ENCODE measurements at regions not wholly inside any gene's neighbourhood (a gene's known extent, or its start where the extent isn't known, plus 50 kb on each side); places are given as distances from the start of the nearest gene placed in this dataset.

DNA sequence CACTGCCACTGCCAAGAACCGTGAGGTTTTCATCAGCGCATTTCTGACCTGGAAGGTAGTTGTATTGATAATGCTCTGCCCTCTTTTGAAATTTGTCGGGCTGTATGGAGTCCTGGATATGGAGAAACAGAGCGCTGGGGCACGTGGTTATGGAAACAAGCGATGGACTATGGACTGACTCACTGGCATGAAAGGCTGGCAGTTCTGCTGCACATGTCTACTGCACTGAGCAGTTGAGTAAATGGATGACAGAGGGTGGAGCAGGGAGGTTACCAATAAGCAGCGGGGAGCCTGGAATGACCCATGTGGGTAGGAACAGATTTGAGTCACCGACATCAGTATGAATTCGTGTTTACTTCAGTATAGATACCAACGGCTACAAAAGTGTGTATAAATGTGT is 429.5 kb downstream of the OCA2 start:
- no peaks in the 10 kb centered on the region for H3K4me1 ChIP-seq (ENCODE audit: control insufficient read depth, insufficient read depth, low read length)
- H3K4me3 ChIP-seq (ENCODE audit: low read depth, low read length) = no peak overlapping the region
- H3K27ac ChIP-seq (ENCODE audit: extremely low read depth, low read depth, low read length) = no peak overlapping the region
- TF ChIP-seq OSR2 (tag by site-specific recombination; IDR thresholded peaks at IDR 0.05) (no peak), ZSCAN16 (tag by site-specific recombination; IDR thresholded peaks at IDR 0.05) (no peak), ZNF426 (tag by site-specific recombination; IDR thresholded peaks at IDR 0.05) (no peak), SALL2 (tag by site-specific recombination; IDR thresholded peaks at IDR 0.05; ENCODE audit: borderline replicate concordance) (no peak), ZNF132 (tag by site-specific recombination; IDR thresholded peaks at IDR 0.05; ENCODE audit: borderline replicate concordance) (no peak), ZSCAN23 (tag by site-specific recombination; IDR thresholded peaks at IDR 0.05) (no peak)
- TF ChIP-seq, protein P1, sequence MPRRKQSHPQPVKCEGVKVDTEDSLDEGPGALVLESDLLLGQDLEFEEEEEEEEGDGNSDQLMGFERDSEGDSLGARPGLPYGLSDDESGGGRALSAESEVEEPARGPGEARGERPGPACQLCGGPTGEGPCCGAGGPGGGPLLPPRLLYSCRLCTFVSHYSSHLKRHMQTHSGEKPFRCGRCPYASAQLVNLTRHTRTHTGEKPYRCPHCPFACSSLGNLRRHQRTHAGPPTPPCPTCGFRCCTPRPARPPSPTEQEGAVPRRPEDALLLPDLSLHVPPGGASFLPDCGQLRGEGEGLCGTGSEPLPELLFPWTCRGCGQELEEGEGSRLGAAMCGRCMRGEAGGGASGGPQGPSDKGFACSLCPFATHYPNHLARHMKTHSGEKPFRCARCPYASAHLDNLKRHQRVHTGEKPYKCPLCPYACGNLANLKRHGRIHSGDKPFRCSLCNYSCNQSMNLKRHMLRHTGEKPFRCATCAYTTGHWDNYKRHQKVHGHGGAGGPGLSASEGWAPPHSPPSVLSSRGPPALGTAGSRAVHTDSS (tag by site-specific recombination; IDR thresholded peaks at IDR 0.05) = no peak
- ChIA-PET POLR2A (no interaction called here), CTCF (no interaction called here)
- H3K36me3 ChIP-seq (ENCODE audit: control insufficient read depth in 2 of 2, insufficient read depth in 1 of 2, low read length in 2 of 2) = no peaks in the 10 kb centered on the region
- no peaks in the 10 kb centered on the region for H3K9me3 ChIP-seq (ENCODE audit: control insufficient read depth, insufficient read depth, low read depth, low read length)

DNA sequence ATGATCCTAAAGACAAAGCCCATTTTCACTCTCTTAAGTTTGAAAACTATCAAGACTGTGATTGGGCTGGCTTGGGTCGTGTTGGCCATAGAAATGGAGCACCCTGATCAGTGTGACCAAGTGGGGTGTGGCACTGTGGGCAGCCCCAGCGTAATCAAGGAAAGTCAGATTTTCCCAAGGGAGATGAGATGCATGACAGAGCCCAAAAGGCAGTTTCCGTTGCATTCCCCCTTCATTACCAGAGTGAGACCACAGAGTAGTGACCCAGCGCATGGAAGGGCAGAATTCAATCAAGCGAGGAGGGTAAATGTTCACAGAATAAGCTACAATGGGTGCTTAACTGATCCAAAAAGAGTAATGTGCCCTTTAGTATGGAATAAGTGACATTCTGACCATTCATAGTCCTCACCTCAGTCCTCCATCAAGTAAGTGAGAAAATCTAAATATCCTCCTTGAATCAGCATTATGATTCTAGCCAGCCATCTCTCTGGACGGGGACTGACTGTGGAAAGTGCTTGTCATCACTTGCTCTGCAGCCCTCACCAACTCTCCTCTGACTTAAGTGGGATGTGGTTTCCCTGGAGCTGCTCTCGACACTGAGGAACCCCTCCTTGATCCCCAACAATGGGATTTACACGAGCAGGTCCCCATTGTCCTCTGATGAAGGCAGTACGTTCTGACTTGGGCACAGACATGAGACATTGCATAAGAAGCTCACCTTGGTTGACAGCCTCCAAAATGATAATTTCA is 430.5 kb downstream of the OCA2 start:
- CTCF ChIA-PET = no interaction called here
- Histone ChIP-seq H3K4me3 (ENCODE audit: low read depth, low read length) (no peak overlapping the region), H3K36me3 (ENCODE audit: control insufficient read depth in 2 of 2, insufficient read depth in 1 of 2, low read length in 2 of 2) (no peaks in the 10 kb centered on the region), H3K27ac (ENCODE audit: extremely low read depth, low read depth, low read length) (no peak overlapping the region), H3K9me3 (ENCODE audit: control insufficient read depth, insufficient read depth, low read depth, low read length) (no peaks in the 10 kb centered on the region), H3K4me1 (ENCODE audit: control insufficient read depth, insufficient read depth, low read length) (no peaks in the 10 kb centered on the region)
- POLR2A ChIA-PET = no interaction called here
- TF ChIP-seq, protein P2, sequence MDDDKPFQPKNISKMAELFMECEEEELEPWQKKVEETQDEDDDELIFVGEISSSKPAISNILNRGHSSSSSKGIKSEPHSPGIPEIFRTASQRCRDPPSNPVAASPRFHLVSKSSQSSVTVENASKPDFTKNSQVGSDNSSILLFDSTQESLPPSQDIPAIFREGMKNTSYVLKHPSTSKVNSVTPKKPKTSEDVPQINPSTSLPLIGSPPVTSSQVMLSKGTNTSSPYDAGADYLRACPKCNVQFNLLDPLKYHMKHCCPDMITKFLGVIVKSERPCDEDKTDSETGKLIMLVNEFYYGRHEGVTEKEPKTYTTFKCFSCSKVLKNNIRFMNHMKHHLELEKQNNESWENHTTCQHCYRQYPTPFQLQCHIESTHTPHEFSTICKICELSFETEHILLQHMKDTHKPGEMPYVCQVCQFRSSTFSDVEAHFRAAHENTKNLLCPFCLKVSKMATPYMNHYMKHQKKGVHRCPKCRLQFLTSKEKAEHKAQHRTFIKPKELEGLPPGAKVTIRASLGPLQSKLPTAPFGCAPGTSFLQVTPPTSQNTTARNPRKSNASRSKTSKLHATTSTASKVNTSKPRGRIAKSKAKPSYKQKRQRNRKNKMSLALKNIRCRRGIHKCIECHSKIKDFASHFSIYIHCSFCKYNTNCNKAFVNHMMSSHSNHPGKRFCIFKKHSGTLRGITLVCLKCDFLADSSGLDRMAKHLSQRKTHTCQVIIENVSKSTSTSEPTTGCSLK (tag by site-specific recombination; IDR thresholded peaks at IDR 0.05) = no peak
- TF ChIP-seq ZNF426 (tag by site-specific recombination; IDR thresholded peaks at IDR 0.05) = no peak
- no peak for TF ChIP-seq ZNF341 (tag by site-specific recombination; IDR thresholded peaks at IDR 0.05; ENCODE audit: low read depth)
- TF ChIP-seq ZSCAN5A (tag by site-specific recombination; IDR thresholded peaks at IDR 0.05) = no peak
- no peak for TF ChIP-seq ZNF16 (tag by site-specific recombination; IDR thresholded peaks at IDR 0.05; ENCODE audit: low read depth)
- no peak for TF ChIP-seq ZNF19 (tag by site-specific recombination; IDR thresholded peaks at IDR 0.05; ENCODE audit: low read depth)
- TF ChIP-seq ZNF133 (tag by site-specific recombination; IDR thresholded peaks at IDR 0.05) = no peak
- TF ChIP-seq HOXA7 (CRISPR knock-in tag; IDR thresholded peaks at IDR 0.05; ENCODE audit: borderline replicate concordance) = no peak
- TF ChIP-seq, protein P1 (tag by site-specific recombination; IDR thresholded peaks at IDR 0.05) = no peak
- no peak for TF ChIP-seq ZNF175 (tag by site-specific recombination; IDR thresholded peaks at IDR 0.05)
- no peak for TF ChIP-seq ZNF548 (tag by site-specific recombination; IDR thresholded peaks at IDR 0.05)
- TF ChIP-seq SP7 (tag by site-specific recombination; IDR thresholded peaks at IDR 0.05) = no peak
- TF ChIP-seq ZNF23 (tag by site-specific recombination; IDR thresholded peaks at IDR 0.05; ENCODE audit: borderline replicate concordance) = no peak
- TF ChIP-seq KLF1 (tag by site-specific recombination; IDR thresholded peaks at IDR 0.05) = no peak
- TF ChIP-seq, protein P3, sequence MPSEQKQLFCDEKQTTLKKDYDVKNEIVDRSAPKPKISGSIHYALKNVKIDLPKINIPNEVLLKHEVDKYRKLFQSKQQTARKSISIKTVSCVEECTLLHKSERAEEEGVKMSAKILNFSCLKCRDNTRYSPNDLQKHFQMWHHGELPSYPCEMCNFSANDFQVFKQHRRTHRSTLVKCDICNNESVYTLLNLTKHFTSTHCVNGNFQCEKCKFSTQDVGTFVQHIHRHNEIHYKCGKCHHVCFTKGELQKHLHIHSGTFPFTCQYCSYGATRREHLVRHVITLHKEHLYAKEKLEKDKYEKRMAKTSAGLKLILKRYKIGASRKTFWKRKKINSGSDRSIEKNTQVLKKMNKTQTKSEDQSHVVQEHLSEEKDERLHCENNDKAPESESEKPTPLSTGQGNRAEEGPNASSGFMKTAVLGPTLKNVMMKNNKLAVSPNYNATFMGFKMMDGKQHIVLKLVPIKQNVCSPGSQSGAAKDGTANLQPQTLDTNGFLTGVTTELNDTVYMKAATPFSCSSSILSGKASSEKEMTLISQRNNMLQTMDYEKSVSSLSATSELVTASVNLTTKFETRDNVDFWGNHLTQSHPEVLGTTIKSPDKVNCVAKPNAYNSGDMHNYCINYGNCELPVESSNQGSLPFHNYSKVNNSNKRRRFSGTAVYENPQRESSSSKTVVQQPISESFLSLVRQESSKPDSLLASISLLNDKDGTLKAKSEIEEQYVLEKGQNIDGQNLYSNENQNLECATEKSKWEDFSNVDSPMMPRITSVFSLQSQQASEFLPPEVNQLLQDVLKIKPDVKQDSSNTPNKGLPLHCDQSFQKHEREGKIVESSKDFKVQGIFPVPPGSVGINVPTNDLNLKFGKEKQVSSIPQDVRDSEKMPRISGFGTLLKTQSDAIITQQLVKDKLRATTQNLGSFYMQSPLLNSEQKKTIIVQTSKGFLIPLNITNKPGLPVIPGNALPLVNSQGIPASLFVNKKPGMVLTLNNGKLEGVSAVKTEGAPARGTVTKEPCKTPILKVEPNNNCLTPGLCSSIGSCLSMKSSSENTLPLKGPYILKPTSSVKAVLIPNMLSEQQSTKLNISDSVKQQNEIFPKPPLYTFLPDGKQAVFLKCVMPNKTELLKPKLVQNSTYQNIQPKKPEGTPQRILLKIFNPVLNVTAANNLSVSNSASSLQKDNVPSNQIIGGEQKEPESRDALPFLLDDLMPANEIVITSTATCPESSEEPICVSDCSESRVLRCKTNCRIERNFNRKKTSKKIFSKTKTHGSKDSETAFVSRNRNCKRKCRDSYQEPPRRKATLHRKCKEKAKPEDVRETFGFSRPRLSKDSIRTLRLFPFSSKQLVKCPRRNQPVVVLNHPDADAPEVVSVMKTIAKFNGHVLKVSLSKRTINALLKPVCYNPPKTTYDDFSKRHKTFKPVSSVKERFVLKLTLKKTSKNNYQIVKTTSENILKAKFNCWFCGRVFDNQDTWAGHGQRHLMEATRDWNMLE (tag by site-specific recombination; conservative IDR thresholded peaks at IDR 0.05; ENCODE audit: low read depth) = no peak
- TF ChIP-seq ZBTB6 (tag by site-specific recombination; IDR thresholded peaks at IDR 0.05) = no peak
- no peak for TF ChIP-seq SALL2 (tag by site-specific recombination; IDR thresholded peaks at IDR 0.05; ENCODE audit: borderline replicate concordance)

Measured in HEK293 (cell line).